GM12878 (cell line): ENCODE measurements at regions not wholly inside any gene's neighbourhood (a gene's known extent, or its start where the extent isn't known, plus 50 kb on each side); places are given as distances from the start of the nearest gene placed in this dataset.

Source experiments
- ATAC-seq: fragments of 200-7000 bp; cut with Tn5 transposase; 3 replicates; pipeline ENCODE4 v1.9.1; 2020; ENCODE audit warnings: mild to moderate bottlenecking, moderate library complexity
- BruUV-seq: library from RNA; stranded (reverse); fragments of 400-500 nt; replicated peaks from 2 replicates; lab custom pipeline; 2021; lab: Mats Ljungman, UMichigan
- CTCF ChIA-PET: fragments of 300-600 bp; sonication (Branson Sonifier 250); formaldehyde crosslinking; extraction: SDS; loops from one replicate; lab custom pipeline; 2021; ENCODE audit warnings: inconsistent platforms; lab: Yijun Ruan, JAX
- POLR2A ChIA-PET: fragments of 350-600 bp; formaldehyde crosslinking; extraction: SDS; loops from one replicate; lab custom pipeline; 2021; ENCODE audit warnings: inconsistent platforms; lab: Charles Lee
- RAD21 ChIA-PET: fragments of 300-600 bp; sonication (Branson Sonifier 250); formaldehyde crosslinking; loops from one replicate; lab custom pipeline; 2023; ENCODE audit warnings: antibody characterized with exemption; ENCODE audit not compliant: unreplicated experiment; lab: Charles Lee
- SMC1A ChIA-PET: fragments of 300-600 bp; sonication (Branson Sonifier 250); formaldehyde crosslinking; loops from one replicate; lab custom pipeline; 2023; ENCODE audit not compliant: unreplicated experiment, uncharacterized antibody; lab: Charles Lee
- DNase-seq: peaks from one replicate; pipeline ENCODE4 v3.0.0-alpha.2; 2011; ENCODE audit warnings: low read depth, low spot score
- FAIRE-seq: peaks from 3 replicates; lab custom pipeline; 2011; peaks lifted over from hg19 to GRCh38; lab: Jason Lieb, UNC
- H2AFZ ChIP-seq: 2 replicates; pipeline ENCODE4 v1.6.0; 2011; ENCODE audit warnings: low read depth, low read length, control low read depth; ENCODE audit not compliant: control insufficient read depth
- H3K27ac ChIP-seq: 2 replicates; pipeline ENCODE4 v1.5.1; 2011; ENCODE audit warnings: control low read depth; ENCODE audit not compliant: control insufficient read depth, insufficient read depth
- H3K27me3 ChIP-seq, 2 experiments: replicated peaks in 1 of 2; 2 replicates each; pipeline versions ENCODE4 v1.6.0 to v1.6.1; 2011; ENCODE audit warnings: low read length in 1 of 2; ENCODE audit not compliant: control insufficient read depth in 2 of 2, insufficient read depth in 2 of 2
- H3K36me3 ChIP-seq, 2 experiments: 2 replicates each; pipeline ENCODE4 v1.5.1; 2011; ENCODE audit warnings: low read length in 1 of 2; ENCODE audit not compliant: control insufficient read depth in 2 of 2, insufficient read depth in 2 of 2
- H3K4me1 ChIP-seq: 2 replicates; pipeline ENCODE4 v1.6.1; 2011; ENCODE audit warnings: mild to moderate bottlenecking, low read length, moderate library complexity, mixed read lengths; ENCODE audit not compliant: control insufficient read depth, insufficient read depth
- H3K4me2 ChIP-seq: 2 replicates; pipeline ENCODE4 v1.6.0; 2011; ENCODE audit warnings: control low read depth; ENCODE audit not compliant: control insufficient read depth, insufficient read depth
- H3K4me3 ChIP-seq: fragments of 200-600 bp; sonication (generic); 2 replicates; pipeline ENCODE4 v1.5.1; 2016
- H3K79me2 ChIP-seq: 2 replicates; pipeline ENCODE4 v1.6.0; 2011; ENCODE audit warnings: low read length; ENCODE audit not compliant: control insufficient read depth, insufficient read depth
- H3K9ac ChIP-seq: 2 replicates; pipeline ENCODE4 v1.8.0; 2011; ENCODE audit warnings: low read length, control low read depth, mixed read lengths; ENCODE audit not compliant: control insufficient read depth, insufficient read depth
- H3K9me3 ChIP-seq: replicated peaks from 3 replicates; pipeline ENCODE4 v1.5.1; 2011; ENCODE audit warnings: mild to moderate bottlenecking, low read length; ENCODE audit not compliant: control insufficient read depth, insufficient read depth
- H4K20me1 ChIP-seq: 2 replicates; pipeline ENCODE4 v1.6.0; 2011; ENCODE audit not compliant: control insufficient read depth, insufficient read depth
- ASH2L ChIP-seq: fragments of 300-600, 200-600 bp; sonication (generic); IDR thresholded peaks from 2 replicates; pipeline ENCODE4 v1.6.1; 2017; ENCODE audit warnings: low read depth, mild to moderate bottlenecking, borderline replicate concordance
- BCL3 ChIP-seq: IDR thresholded peaks from 2 replicates; pipeline ENCODE4 v1.6.1; 2011; ENCODE audit warnings: borderline replicate concordance, low read depth, mild to moderate bottlenecking, moderate library complexity, low read length; ENCODE audit not compliant: insufficient read depth, poor library complexity, severe bottlenecking
- CREB1 ChIP-seq: IDR thresholded peaks from 2 replicates; pipeline ENCODE4 v1.6.1; 2012; ENCODE audit warnings: low read depth, mild to moderate bottlenecking, inconsistent platforms
- DPF2 ChIP-seq: fragments of 450-650 bp; IDR thresholded peaks from 2 replicates; pipeline ENCODE4 v1.6.1; 2017; ENCODE audit warnings: mild to moderate bottlenecking
- HDAC6 ChIP-seq: fragments of 200-600 bp; sonication (generic); IDR thresholded peaks from one replicate; pipeline ENCODE4 v1.8.0; 2017; ENCODE audit warnings: antibody characterized with exemption; ENCODE audit not compliant: unreplicated experiment
- NFYB ChIP-seq: IDR thresholded peaks from 2 replicates; pipeline ENCODE4 v1.6.1; 2011; ENCODE audit warnings: low read depth, mild to moderate bottlenecking, low read length, improper control_type of control experiment, moderate library complexity; ENCODE audit not compliant: insufficient read depth
- RELA ChIP-seq: fragments of 450-650 bp; IDR thresholded peaks from 2 replicates; pipeline ENCODE4 v1.8.0; 2014; ENCODE audit warnings: borderline replicate concordance; ENCODE audit not compliant: partially characterized antibody
- SUPT20H ChIP-seq: IDR thresholded peaks from 2 replicates; pipeline ENCODE4 v1.6.1; 2011; ENCODE audit warnings: low read depth, mild to moderate bottlenecking, low read length, moderate library complexity, borderline replicate concordance; ENCODE audit not compliant: control insufficient read depth
- WGBS: methylation state at CpG from one replicate; pipeline ENCODE4 v1.1.6; 2016; ENCODE audit warnings: low lambda C conversion rate; ENCODE audit not compliant: insufficient replicate concordance, insufficient coverage; ENCODE audit errors: missing lambda C conversion rate; 5-methylcytosine and 5-hydroxymethylcytosine counted together
- in situ Hi-C: fragments of 300-500 bp; cut with MboI; formaldehyde crosslinking; loops from 9 replicates; pipeline ENCODE4 v1.14.3; 2018; ENCODE audit warnings: mixed read lengths
- intact Hi-C: fragments of 100-400 bp; cut with micrococcal nuclease; formaldehyde crosslinking; loops from one replicate; pipeline ENCODE4 v1.14.2; 2022; ENCODE audit not compliant: unreplicated experiment

DNA sequence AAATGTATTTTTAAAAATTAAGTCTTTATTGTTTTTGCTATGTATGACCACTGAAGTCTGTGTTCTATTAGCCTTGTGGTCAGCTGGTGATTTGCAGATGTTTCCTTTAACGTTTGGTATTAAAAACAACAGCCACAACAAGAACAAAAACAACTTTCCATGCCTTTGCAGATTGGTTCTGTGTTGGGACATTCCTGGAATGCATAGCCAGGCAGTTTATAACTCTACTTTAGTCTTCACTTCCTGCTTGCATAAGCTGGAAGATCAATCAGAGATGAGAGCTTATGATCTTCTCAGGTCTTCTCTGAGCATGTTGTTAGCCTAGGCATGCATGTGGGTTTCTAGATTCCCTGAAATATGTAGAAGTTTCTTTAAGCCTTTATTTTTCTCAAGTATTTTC, 58.9 kb upstream of the SEMA3C start:
- H3K9me3 ChIP-seq, result no peaks in the 10 kb centered on the region
- no peaks in the 10 kb centered on the region for H3K79me2 ChIP-seq
- ChIA-PET POLR2A (interaction anchor here (0.7 kb wide), 1 partner anchor 144 kb away, joined by 5 read pairs; no protein-coding TSS in a partner anchor), RAD21 (interaction anchor here (0.6 to 1.3 kb wide), 2 partner anchors 59 to 67 kb away, joined by 3 read pairs; partner anchors contain the start of gene SEMA3C), CTCF (no interaction called here), SMC1A (interaction anchor here (0.8 kb wide), 1 partner anchor 12 kb away, joined by 4 read pairs; no protein-coding TSS in a partner anchor)
- TF ChIP-seq SUPT20H, result no peak
- no peak overlapping the region for H3K4me2 ChIP-seq
- H3K4me1 ChIP-seq, result no peaks in the 10 kb centered on the region
- no peak overlapping the region for H3K4me3 ChIP-seq
- FAIRE-seq (no peak), DNase-seq (no peak), ATAC-seq (no peak)
- 0% methylated on average over 1 of the region's 1 CpG for WGBS
- no peaks in the 10 kb centered on the region for H3K27me3 ChIP-seq
- H4K20me1 ChIP-seq, result no peaks in the 10 kb centered on the region
- no peak overlapping the region for H2AFZ ChIP-seq
- H3K9ac ChIP-seq, result no peak overlapping the region
- intact Hi-C loops, result no loop called here
- in situ Hi-C loops, result no loop called here
- H3K27ac ChIP-seq, result no peak overlapping the region
- H3K36me3 ChIP-seq, result no peaks in the 10 kb centered on the region
- BruUV-seq, result no TSS peak

GRCh38 chr7:80974396-80975358, 55.8 kb upstream of the SEMA3C start:
- in situ Hi-C loops, result no loop called here
- no peak overlapping the region for H3K27ac ChIP-seq
- H4K20me1 ChIP-seq, result no peaks in the 10 kb centered on the region
- TF ChIP-seq CREB1, result no peak
- no peak for TF ChIP-seq DPF2
- no peak for TF ChIP-seq RELA
- peak; percentile 66; the same call in 1 of the 2 replicates for TF ChIP-seq NFYB
- no peak for TF ChIP-seq ASH2L
- no peak for TF ChIP-seq BCL3
- TF ChIP-seq HDAC6, result no peak
- no TSS peak for BruUV-seq
- ATAC-seq, result no peak
- H3K4me3 ChIP-seq, result no peak overlapping the region
- no peaks in the 10 kb centered on the region for H3K9me3 ChIP-seq
- intact Hi-C loops, result no loop called here
- H2AFZ ChIP-seq, result no peak overlapping the region
- POLR2A ChIA-PET, result no interaction called here
- SMC1A ChIA-PET, result no interaction called here
- H3K36me3 ChIP-seq, result no peaks in the 10 kb centered on the region
- no peaks in the 10 kb centered on the region for H3K79me2 ChIP-seq
- no peaks in the 10 kb centered on the region for H3K4me1 ChIP-seq
- no peak overlapping the region for H3K4me2 ChIP-seq
- no peak for FAIRE-seq
- H3K27me3 ChIP-seq, result no peaks in the 10 kb centered on the region
- DNase-seq, result no peak
- H3K9ac ChIP-seq, result no peak overlapping the region
- RAD21 ChIA-PET, result no interaction called here
- CTCF ChIA-PET, result no interaction called here
- 32% methylated on average over 17 of the region's 22 CpGs for WGBS
